ENCODE measurements at regions not wholly inside any gene's neighbourhood (a gene's known extent, or its start where the extent isn't known, plus 50 kb on each side); places are given as distances from the start of the nearest gene placed in this dataset.

- Histone ChIP-seq H2AFZ (ENCODE audit: low read length) (no peak overlapping the region), H3K4me1 (ENCODE audit: insufficient read depth, low read length) (peaks cover 5% of the 10 kb centered on the region), H3K4me2 (ENCODE audit: low read length) (no peak overlapping the region), H3K36me3 (ENCODE audit: low read depth, low read length) (no peaks in the 10 kb centered on the region), H4K20me1 (ENCODE audit: low read length) (no peaks in the 10 kb centered on the region), H3K27ac (ENCODE audit: low read length) (no peak overlapping the region), H3K9ac (ENCODE audit: low read length) (no peak overlapping the region), H3K79me2 (ENCODE audit: low read length) (no peaks in the 10 kb centered on the region), H3K9me3 (ENCODE audit: low read length) (no peaks in the 10 kb centered on the region), H3K27me3 (ENCODE audit: low read length) (no peaks in the 10 kb centered on the region), H3F3A (ENCODE audit: low read length, unreplicated experiment) (no peaks in the 10 kb centered on the region), H3K9me2 (replicated peaks; ENCODE audit: low read length) (no peaks in the 10 kb centered on the region), H3K4me3 (ENCODE audit: low read length) (no peak overlapping the region)
- intact Hi-C loops (cut with micrococcal nuclease) = loop anchor here (1.0 to 10.0 kb wide), 2 partner anchors 107 to 293 kb away; no protein-coding TSS in a partner anchor
- TF ChIP-seq EZH2 (IDR thresholded peaks at IDR 0.05; ENCODE audit: low read length, unreplicated experiment) (no peak), EZH2phosphoT487 (IDR thresholded peaks at IDR 0.05; ENCODE audit: borderline replicate concordance, low read length) (no peak), CTCF (conservative IDR thresholded peaks at IDR 0.05; ENCODE audit: low read depth, low read length) (peak; percentile 86)
- BruUV-seq (replicated peaks) = no TSS peak
- DNase-seq (peak; percentile 69), ATAC-seq (no peak)
- POLR2A ChIA-PET (ENCODE audit: unreplicated experiment) = no interaction called here
- CTCF ChIA-PET = interaction anchor here (1.7 kb wide), 1 partner anchor 107 kb away, joined by 6 read pairs; no protein-coding TSS in a partner anchor
Measured at GRCh38 chr6:138001750-138002349, 105.4 kb downstream of the PERP start.

GRCh38 chr6:138004430-138005287, 102.6 kb downstream of the PERP start:
- H4K20me1 ChIP-seq (ENCODE audit: low read length) = no peaks in the 10 kb centered on the region
- no peak overlapping the region for H3K9ac ChIP-seq (ENCODE audit: low read length)
- no peak overlapping the region for H3K27ac ChIP-seq (ENCODE audit: low read length)
- no TSS peak for BruUV-seq (replicated peaks)
- intact Hi-C loops (cut with micrococcal nuclease) = loop anchor here (10.0 kb wide), 1 partner anchor 290 kb away; no protein-coding TSS in a partner anchor
- ChIA-PET POLR2A (ENCODE audit: unreplicated experiment) (interaction anchor here (0.7 kb wide), 1 partner anchor 1718 kb away, joined by 3 read pairs; no protein-coding TSS in a partner anchor), CTCF (interaction anchor here (0.9 to 1.3 kb wide), 8 partner anchors 58 to 104 kb away, joined by 3 to 7 read pairs (median 4); no protein-coding TSS in a partner anchor)
- no peaks in the 10 kb centered on the region for H3F3A ChIP-seq (ENCODE audit: low read length, unreplicated experiment)
- peaks cover 5% of the 10 kb centered on the region for H3K4me1 ChIP-seq (ENCODE audit: insufficient read depth, low read length)
- peak overlapping the region; percentile 47 for H2AFZ ChIP-seq (ENCODE audit: low read length)
- TF ChIP-seq EZH2 (IDR thresholded peaks at IDR 0.05; ENCODE audit: low read length, unreplicated experiment) (no peak), EZH2phosphoT487 (IDR thresholded peaks at IDR 0.05; ENCODE audit: borderline replicate concordance, low read length) (no peak), CTCF (conservative IDR thresholded peaks at IDR 0.05; ENCODE audit: low read depth, low read length) (peak; percentile 66)
- H3K79me2 ChIP-seq (ENCODE audit: low read length) = no peaks in the 10 kb centered on the region
- no peak overlapping the region for H3K4me3 ChIP-seq (ENCODE audit: low read length)
- no peaks in the 10 kb centered on the region for H3K9me2 ChIP-seq (replicated peaks; ENCODE audit: low read length)
- no peaks in the 10 kb centered on the region for H3K36me3 ChIP-seq (ENCODE audit: low read depth, low read length)
- no peaks in the 10 kb centered on the region for H3K9me3 ChIP-seq (ENCODE audit: low read length)
- H3K4me2 ChIP-seq (ENCODE audit: low read length) = peak overlapping the region; percentile 17; the same call in 1 of the 2 replicates
- ATAC-seq (peak; percentile 63), DNase-seq (peak; percentile 64)
- H3K27me3 ChIP-seq (ENCODE audit: low read length) = no peaks in the 10 kb centered on the region
